SK-N-SH treated with all-trans-retinoic acid at 6 μM for 48 hours (cell line): ENCODE measurements at regions not wholly inside any gene's neighbourhood (a gene's known extent, or its start where the extent isn't known, plus 50 kb on each side); places are given as distances from the start of the nearest gene placed in this dataset.

Source experiments
- ARNTL ChIP-seq: fragments of 450-650 bp; formaldehyde crosslinking; IDR thresholded peaks from 2 replicates; pipeline ENCODE4 v1.5.0; 2020; ENCODE audit warnings: low read depth, mild to moderate bottlenecking, moderate library complexity, borderline replicate concordance
- BACH2 ChIP-seq: fragments of 250-450 bp; sonication (Bioruptor Pico); IDR thresholded peaks from 2 replicates; pipeline ENCODE4 v1.9.0; 2021; ENCODE audit warnings: mild to moderate bottlenecking, borderline replicate concordance
- ESRRG ChIP-seq: fragments of 250-450 bp; sonication (Bioruptor Pico); IDR thresholded peaks from 2 replicates; pipeline ENCODE4 v1.6.1; 2021; ENCODE audit warnings: mild to moderate bottlenecking
- TCF4 ChIP-seq: fragments of 250-450 bp; sonication (Bioruptor Pico); IDR thresholded peaks from 2 replicates; pipeline ENCODE4 v1.8.0; 2021; ENCODE audit warnings: mild to moderate bottlenecking, moderate library complexity, borderline replicate concordance
- TOX ChIP-seq: fragments of 250-450 bp; sonication (Bioruptor Pico); IDR thresholded peaks from 2 replicates; pipeline ENCODE4 v1.8.0; 2021; ENCODE audit warnings: mild to moderate bottlenecking, moderate library complexity, borderline replicate concordance
- ZFP3 ChIP-seq: fragments of 250-450 bp; sonication (Bioruptor Pico); IDR thresholded peaks from 2 replicates; pipeline ENCODE4 v1.5.0; 2020; ENCODE audit warnings: mild to moderate bottlenecking, moderate library complexity
- ZFP30 ChIP-seq: fragments of 450-650 bp; formaldehyde crosslinking; IDR thresholded peaks from 2 replicates; pipeline ENCODE4 v1.5.0; 2022; ENCODE audit warnings: mild to moderate bottlenecking, moderate library complexity
- ZNF565 ChIP-seq: fragments of 450-650 bp; formaldehyde crosslinking; conservative IDR thresholded peaks from 2 replicates; pipeline ENCODE4 v1.5.0; 2020; ENCODE audit warnings: low read depth, mild to moderate bottlenecking, moderate library complexity
- ZNF70 ChIP-seq: fragments of 450-650 bp; formaldehyde crosslinking; IDR thresholded peaks from 2 replicates; pipeline ENCODE4 v1.5.0; 2020; ENCODE audit warnings: mild to moderate bottlenecking, moderate library complexity
- ZNF8 ChIP-seq: fragments of 450-650 bp; formaldehyde crosslinking; IDR thresholded peaks from 2 replicates; pipeline ENCODE4 v1.5.0; 2020; ENCODE audit warnings: mild to moderate bottlenecking, moderate library complexity
- TF ChIP-seq, protein P1 (sequence below): fragments of 250-450 bp; sonication (Bioruptor Pico); IDR thresholded peaks from 2 replicates; pipeline ENCODE4 v1.5.0; 2020; ENCODE audit warnings: mild to moderate bottlenecking, moderate library complexity
- TF ChIP-seq, protein P2 (sequence below): fragments of 250-450 bp; sonication (Bioruptor Pico); IDR thresholded peaks from 2 replicates; pipeline ENCODE4 v1.8.0; 2020; ENCODE audit warnings: mild to moderate bottlenecking, moderate library complexity, borderline replicate concordance
- TF ChIP-seq, protein P3 (sequence below): fragments of 250-450 bp; sonication (Bioruptor Pico); IDR thresholded peaks from 2 replicates; pipeline ENCODE4 v1.8.0; 2021; ENCODE audit warnings: low read depth, mild to moderate bottlenecking, moderate library complexity, borderline replicate concordance

DNA sequence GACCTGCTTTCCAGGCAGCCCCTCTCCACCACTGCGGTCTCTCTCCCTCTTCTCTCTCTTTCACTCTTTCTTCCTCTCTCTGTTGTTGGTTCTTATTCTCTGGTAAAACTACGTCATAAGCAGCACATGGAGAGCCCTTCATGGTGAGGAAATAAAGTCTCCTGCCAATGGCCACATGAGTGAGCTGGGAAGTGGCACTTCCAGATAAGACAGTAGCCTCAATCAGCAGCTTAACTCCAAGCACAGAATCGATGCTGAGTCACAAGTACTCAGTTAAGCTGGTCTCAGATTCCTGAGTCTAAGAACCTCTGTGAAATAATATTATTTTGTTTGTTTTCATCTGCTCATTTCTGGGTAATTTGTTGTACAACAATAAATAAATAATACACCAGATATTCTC is 500.1 kb downstream of the GABRG2 start:
- TF ChIP-seq ZFP3, result no peak
- TF ChIP-seq, protein P1, sequence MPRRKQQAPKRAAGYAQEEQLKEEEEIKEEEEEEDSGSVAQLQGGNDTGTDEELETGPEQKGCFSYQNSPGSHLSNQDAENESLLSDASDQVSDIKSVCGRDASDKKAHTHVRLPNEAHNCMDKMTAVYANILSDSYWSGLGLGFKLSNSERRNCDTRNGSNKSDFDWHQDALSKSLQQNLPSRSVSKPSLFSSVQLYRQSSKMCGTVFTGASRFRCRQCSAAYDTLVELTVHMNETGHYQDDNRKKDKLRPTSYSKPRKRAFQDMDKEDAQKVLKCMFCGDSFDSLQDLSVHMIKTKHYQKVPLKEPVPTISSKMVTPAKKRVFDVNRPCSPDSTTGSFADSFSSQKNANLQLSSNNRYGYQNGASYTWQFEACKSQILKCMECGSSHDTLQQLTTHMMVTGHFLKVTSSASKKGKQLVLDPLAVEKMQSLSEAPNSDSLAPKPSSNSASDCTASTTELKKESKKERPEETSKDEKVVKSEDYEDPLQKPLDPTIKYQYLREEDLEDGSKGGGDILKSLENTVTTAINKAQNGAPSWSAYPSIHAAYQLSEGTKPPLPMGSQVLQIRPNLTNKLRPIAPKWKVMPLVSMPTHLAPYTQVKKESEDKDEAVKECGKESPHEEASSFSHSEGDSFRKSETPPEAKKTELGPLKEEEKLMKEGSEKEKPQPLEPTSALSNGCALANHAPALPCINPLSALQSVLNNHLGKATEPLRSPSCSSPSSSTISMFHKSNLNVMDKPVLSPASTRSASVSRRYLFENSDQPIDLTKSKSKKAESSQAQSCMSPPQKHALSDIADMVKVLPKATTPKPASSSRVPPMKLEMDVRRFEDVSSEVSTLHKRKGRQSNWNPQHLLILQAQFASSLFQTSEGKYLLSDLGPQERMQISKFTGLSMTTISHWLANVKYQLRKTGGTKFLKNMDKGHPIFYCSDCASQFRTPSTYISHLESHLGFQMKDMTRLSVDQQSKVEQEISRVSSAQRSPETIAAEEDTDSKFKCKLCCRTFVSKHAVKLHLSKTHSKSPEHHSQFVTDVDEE (CRISPR knock-in tag), result no peak
- no peak for TF ChIP-seq ZNF8
- no peak for TF ChIP-seq ZNF70 (CRISPR knock-in tag)
- TF ChIP-seq, protein P2, sequence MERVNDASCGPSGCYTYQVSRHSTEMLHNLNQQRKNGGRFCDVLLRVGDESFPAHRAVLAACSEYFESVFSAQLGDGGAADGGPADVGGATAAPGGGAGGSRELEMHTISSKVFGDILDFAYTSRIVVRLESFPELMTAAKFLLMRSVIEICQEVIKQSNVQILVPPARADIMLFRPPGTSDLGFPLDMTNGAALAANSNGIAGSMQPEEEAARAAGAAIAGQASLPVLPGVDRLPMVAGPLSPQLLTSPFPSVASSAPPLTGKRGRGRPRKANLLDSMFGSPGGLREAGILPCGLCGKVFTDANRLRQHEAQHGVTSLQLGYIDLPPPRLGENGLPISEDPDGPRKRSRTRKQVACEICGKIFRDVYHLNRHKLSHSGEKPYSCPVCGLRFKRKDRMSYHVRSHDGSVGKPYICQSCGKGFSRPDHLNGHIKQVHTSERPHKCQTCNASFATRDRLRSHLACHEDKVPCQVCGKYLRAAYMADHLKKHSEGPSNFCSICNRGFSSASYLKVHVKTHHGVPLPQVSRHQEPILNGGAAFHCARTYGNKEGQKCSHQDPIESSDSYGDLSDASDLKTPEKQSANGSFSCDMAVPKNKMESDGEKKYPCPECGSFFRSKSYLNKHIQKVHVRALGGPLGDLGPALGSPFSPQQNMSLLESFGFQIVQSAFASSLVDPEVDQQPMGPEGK (CRISPR knock-in tag), result no peak
- TF ChIP-seq ZFP30 (CRISPR knock-in tag), result no peak
- TF ChIP-seq, protein P3, sequence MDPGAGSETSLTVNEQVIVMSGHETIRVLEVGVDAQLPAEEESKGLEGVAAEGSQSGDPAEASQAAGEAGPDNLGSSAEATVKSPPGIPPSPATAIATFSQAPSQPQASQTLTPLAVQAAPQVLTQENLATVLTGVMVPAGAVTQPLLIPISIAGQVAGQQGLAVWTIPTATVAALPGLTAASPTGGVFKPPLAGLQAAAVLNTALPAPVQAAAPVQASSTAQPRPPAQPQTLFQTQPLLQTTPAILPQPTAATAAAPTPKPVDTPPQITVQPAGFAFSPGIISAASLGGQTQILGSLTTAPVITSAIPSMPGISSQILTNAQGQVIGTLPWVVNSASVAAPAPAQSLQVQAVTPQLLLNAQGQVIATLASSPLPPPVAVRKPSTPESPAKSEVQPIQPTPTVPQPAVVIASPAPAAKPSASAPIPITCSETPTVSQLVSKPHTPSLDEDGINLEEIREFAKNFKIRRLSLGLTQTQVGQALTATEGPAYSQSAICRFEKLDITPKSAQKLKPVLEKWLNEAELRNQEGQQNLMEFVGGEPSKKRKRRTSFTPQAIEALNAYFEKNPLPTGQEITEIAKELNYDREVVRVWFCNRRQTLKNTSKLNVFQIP (CRISPR knock-in tag), result no peak
- TF ChIP-seq ZNF565 (CRISPR knock-in tag), result no peak
- no peak for TF ChIP-seq ARNTL (CRISPR knock-in tag)
- no peak for TF ChIP-seq ESRRG (CRISPR knock-in tag)
- no peak for TF ChIP-seq TOX (CRISPR knock-in tag)
- TF ChIP-seq TCF4, result no peak
- TF ChIP-seq BACH2 (CRISPR knock-in tag), result no peak
